Astrocyte of the cerebellum (primary cell): ENCODE measurements at regions not wholly inside any gene's neighbourhood (a gene's known extent, or its start where the extent isn't known, plus 50 kb on each side); places are given as distances from the start of the nearest gene placed in this dataset.

Experiments
- DNase-seq: peaks from one replicate; pipeline ENCODE4 v3.0.0-alpha.2; 2011; ENCODE audit warnings: low read depth
- H3K4me3 ChIP-seq: 2 replicates; pipeline ENCODE4 v1.5.1; 2011; ENCODE audit warnings: mild to moderate bottlenecking, low read depth, low read length, moderate library complexity
- in situ Hi-C: cut with HindIII; loops from 2 replicates; pipeline ENCODE4 v1.10.0; 2017; ENCODE audit warnings: low sequenced_read_pairs
- TF ChIP-seq, protein P1 (sequence below): IDR thresholded peaks from 2 replicates; pipeline ENCODE4 v1.5.1; 2012; ENCODE audit warnings: low read length, low read depth, moderate library complexity, mild to moderate bottlenecking; ENCODE audit errors: missing control alignments

GRCh38 chr5:2103940-2104339 is 221.2 kb upstream of the IRX4 start:
- H3K4me3 ChIP-seq: no peak overlapping the region
- TF ChIP-seq, protein P1, sequence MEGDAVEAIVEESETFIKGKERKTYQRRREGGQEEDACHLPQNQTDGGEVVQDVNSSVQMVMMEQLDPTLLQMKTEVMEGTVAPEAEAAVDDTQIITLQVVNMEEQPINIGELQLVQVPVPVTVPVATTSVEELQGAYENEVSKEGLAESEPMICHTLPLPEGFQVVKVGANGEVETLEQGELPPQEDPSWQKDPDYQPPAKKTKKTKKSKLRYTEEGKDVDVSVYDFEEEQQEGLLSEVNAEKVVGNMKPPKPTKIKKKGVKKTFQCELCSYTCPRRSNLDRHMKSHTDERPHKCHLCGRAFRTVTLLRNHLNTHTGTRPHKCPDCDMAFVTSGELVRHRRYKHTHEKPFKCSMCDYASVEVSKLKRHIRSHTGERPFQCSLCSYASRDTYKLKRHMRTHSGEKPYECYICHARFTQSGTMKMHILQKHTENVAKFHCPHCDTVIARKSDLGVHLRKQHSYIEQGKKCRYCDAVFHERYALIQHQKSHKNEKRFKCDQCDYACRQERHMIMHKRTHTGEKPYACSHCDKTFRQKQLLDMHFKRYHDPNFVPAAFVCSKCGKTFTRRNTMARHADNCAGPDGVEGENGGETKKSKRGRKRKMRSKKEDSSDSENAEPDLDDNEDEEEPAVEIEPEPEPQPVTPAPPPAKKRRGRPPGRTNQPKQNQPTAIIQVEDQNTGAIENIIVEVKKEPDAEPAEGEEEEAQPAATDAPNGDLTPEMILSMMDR: no peak
- in situ Hi-C loops: no loop called here
- DNase-seq: no peak

- no peak for DNase-seq
- in situ Hi-C loops: no loop called here
- no peak overlapping the region for H3K4me3 ChIP-seq
- TF ChIP-seq, protein P1: no peak
Observed at GRCh38 chr5:2102819-2103776, 220.4 kb upstream of the IRX4 start.

DNA sequence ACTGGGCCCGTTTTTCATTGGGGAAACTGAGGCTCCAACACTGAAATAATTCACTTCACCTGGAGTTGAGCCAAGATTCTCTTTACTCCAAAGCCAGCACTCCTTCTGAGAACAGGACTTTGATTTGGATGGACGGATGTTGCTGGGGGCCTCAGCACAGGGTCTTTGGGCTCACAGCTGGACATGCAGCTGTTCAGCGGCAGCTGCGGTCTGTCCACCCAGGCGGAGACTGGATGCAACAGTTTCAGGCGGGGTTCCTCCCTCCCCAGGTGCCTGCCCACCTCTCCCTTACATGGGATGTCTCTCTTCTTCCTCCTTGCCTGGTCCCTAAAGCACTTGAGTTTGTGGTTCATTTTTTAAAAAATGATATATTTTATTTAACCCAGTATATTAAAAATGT is 219.0 kb upstream of the IRX4 start:
- no peak overlapping the region for H3K4me3 ChIP-seq
- in situ Hi-C loops: no loop called here
- no peak for DNase-seq
- TF ChIP-seq, protein P1: no peak

- TF ChIP-seq, protein P1: no peak
- no peak overlapping the region for H3K4me3 ChIP-seq
- no peak for DNase-seq
- in situ Hi-C loops: no loop called here
Observed at GRCh38 chr5:2096887-2097505, 214.3 kb upstream of the IRX4 start.

DNA sequence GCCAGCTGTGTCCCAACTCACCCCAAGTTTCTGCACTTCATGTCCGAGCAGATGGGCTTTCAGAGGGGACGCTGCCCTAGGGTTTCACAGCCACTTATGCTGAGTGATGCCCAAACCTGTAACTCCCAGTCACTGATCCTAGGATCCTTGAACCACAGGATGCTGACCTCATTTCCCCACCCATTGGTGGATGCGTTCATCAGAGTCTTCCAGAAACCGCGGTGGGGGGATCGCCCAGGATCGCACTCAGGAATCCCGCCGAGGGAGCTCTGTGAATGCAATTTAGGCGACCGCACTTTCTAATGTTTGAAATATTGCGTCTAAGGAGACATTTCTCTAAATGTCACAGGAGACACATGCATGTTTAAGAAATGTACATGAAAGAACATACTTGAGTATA is 212.3 kb upstream of the IRX4 start:
- no peak overlapping the region for H3K4me3 ChIP-seq
- in situ Hi-C loops: no loop called here
- no peak for DNase-seq
- TF ChIP-seq, protein P1: no peak

- DNase-seq: no peak
- no peak overlapping the region for H3K4me3 ChIP-seq
- TF ChIP-seq, protein P1: no peak
- in situ Hi-C loops: no loop called here
Observed at GRCh38 chr5:2094616-2094995, 211.9 kb upstream of the IRX4 start.
